SKM-1 treated with dmso at 0.1 percent for 144 hours (cell line): ENCODE measurements at regions not wholly inside any gene's neighbourhood (a gene's known extent, or its start where the extent isn't known, plus 50 kb on each side); places are given as distances from the start of the nearest gene placed in this dataset.
"Not testable (repeated sequence)": the region's sequence is repeated elsewhere in the genome, so short reads cannot be mapped to it uniquely, and the experiment has no call there.

Experiments
- DNase-seq: peaks from one replicate; lab custom pipeline; 2025; ENCODE audit not compliant: unreplicated experiment; lab: John Stamatoyannopoulos, UW

GRCh38 chr3:176357891-176358290 lies 839.4 kb downstream of the TBL1XR1 start:
- DNase-seq, result no peak

- DNase-seq, result no peak
Measured at GRCh38 chr3:176354843-176355242, 842.4 kb downstream of the TBL1XR1 start.

DNA sequence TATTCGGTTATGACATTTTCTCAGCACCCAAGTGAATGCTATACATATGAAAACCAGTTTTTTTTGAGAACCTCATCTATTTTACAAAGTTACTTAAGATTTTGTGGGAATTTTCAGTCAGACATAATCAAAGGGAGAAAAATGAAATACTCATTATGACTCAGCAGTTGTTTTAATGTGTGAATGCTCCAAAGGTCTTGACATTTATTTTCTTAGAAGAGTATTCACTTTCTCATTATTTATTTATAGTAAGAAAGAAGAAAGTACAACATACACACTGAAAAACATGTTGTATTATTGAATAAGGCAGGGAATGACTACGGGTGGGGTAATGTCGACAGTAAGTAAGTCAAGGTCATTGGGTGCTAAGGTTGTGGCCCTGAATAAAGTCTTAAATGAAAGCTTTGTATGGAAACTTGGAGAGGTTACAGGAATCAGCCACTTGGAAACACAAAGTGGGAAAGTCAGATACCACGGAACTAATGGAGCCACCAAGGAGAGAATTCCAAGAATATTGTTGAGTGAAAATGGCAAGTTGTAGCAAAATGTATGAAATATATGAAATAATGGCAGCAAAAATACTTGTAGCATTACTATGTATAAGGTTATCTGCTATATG lies 844.5 kb downstream of the TBL1XR1 start:
- no peak for DNase-seq

DNA sequence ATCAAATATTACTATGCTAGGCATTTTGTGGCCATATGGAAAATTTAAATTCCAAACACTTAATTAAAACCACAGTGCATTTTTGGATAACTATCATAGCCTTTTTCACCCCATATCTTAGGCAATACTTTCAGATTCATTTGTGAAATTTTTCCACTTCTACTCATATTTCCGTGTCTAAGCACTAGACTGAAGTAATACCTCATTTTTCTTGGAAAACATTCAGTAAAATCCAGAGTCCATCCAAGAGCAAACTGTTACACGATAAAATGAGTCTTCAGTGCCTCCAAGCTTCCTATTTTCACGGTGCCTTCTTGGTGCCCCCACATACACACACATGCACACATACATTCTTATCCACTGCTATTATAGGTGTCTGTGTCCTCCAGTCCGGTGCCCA lies 845.9 kb downstream of the TBL1XR1 start:
- DNase-seq, result no peak

DNA sequence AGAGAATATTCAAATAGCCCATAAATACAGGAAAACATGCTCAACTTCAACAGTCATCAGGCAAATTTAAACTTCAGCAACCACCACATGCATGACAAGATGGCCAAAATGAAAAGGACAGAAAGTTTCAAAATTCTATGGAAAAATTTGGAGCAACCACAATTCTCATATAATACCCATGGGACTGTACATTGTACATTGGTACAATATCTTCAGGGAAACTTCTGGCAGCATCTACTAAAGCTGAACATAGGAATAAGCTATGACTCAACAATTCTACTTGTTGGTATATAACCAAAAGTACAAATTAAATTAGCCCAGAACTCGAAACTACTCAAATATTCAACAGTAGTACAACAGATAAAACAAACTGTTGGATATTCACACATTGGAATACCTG lies 847.6 kb downstream of the TBL1XR1 start:
- no peak for DNase-seq

- DNase-seq, result no peak
Measured at GRCh38 chr3:176347424-176348146, 849.7 kb downstream of the TBL1XR1 start.

DNA sequence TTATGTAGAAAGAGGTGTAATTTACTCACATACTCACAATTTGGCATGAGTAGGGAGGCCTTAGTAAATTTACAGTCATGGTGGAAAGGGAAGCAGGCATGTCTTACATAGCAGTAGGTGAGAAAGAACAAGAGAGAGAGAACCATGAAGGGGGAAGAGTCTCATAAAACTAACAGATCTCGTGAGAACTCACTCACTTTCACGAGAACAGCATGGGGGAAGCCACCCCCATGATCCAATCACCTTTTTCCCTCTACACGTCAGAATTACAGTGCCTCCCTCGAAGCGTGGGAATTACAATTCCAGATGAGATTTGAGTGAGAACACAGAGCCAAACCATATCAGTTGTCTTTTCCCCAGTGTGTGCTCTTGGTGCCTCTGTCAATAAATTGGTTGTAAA lies 855.3 kb downstream of the TBL1XR1 start:
- no peak for DNase-seq

DNA sequence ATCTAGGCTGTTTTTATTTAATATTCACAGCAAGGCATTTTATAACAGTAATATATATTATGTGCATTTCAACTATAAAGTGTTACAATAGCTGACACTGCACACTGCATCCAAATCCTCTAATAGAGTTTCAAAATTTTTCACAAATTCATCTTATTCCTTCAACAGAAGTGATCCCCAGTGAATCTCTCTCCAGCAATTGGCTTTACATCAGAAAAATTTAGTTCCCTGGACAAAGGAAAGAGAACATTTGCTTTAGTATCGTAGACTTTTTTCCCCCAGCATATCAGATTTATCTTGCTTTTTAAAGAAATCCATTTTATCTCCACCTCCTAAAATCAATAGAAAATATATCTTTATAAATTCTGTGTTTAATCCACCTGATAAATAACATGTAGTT lies 868.6 kb downstream of the TBL1XR1 start:
- no peak for DNase-seq

- no peak for DNase-seq
Measured at GRCh38 chr3:176328198-176328597, 869.1 kb downstream of the TBL1XR1 start.

DNA sequence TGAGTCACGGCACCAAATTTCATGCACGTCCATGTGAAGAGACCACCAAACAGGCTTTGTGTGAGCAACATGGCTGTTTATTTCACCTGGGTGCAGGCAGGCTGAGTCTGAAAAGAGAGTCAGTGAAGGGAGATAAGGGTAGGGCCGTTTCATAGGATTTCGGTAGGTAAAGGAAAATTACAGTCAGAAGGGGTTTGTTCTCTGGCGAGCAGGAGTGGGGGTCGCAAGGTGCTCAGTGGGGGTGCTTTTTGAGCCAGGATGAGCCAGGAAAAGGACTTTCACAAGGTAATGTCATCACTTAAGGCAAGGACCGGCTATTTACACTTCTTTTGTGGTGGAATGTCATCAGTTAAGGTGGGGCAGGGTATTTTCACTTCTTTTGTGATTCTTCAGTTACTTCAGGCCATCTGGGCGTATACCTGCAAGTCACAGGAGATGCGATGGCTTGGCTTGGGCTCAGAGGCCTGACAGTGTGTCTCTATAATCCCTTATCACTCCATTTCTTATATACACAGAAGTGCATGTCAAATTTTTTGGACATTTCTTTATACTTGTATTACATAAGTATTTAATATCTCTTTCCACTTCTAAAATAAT lies 870.3 kb downstream of the TBL1XR1 start:
- not testable (repeated sequence) for DNase-seq

- DNase-seq, result not testable (repeated sequence)
Measured at GRCh38 chr3:176321532-176321931, 875.8 kb downstream of the TBL1XR1 start.

DNA sequence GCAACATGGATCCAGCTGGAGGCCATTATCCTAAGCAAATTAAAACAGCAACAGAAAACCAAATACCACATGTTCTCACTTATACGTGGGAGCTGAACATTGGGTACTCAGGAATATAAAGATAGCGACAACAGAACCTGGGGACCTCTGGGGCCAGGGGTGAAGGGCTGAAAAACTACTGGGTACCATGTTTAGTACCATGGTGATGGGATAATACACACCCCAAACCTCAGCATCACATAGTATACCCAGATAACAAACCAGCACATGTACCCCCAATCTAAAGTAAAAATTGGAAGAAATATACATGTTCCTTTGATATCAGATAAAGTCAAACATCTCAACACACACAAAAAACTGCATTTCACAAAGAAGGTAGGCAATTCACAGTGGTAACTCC lies 876.2 kb downstream of the TBL1XR1 start:
- no peak for DNase-seq

GRCh38 chr3:176313426-176313825 lies 883.9 kb downstream of the TBL1XR1 start:
- DNase-seq, result no peak

DNA sequence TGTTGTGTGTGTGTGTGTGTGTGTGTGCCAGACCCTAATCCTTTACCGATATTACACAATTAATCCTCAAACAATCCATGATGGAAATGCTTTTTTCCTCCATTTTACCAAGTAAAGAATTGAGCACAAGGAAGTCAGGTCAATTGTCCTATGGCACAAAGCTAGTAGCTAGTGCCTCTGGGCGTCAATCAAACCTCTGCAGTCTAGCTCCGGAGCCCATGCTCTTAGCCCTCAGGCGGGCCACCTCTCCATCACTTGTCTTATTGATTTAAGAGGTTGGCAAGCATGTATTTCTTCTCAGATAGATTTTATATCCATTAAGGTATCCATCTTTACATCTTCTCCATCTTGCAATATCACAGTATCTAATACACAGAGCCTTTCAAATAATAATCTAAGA lies 886.6 kb downstream of the TBL1XR1 start:
- no peak for DNase-seq

DNA sequence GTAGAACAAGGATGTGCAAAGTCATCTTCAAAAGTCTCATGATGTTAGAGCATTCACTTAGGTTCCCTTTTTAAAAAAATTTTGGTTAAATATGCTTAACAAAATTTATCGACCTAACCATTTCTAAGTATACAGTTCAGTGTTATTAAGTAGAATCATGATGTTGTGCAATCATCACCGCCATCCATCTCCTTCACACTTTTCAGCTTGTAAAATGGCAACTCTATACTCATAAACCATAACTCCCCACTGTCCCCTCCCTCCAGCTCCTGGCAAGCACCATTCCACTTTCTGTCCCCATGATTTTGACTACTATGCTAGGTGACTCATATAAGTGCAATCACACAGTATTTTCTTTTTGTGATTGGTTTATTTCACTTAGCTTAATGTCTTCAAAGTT lies 895.0 kb downstream of the TBL1XR1 start:
- DNase-seq, result no peak

DNA sequence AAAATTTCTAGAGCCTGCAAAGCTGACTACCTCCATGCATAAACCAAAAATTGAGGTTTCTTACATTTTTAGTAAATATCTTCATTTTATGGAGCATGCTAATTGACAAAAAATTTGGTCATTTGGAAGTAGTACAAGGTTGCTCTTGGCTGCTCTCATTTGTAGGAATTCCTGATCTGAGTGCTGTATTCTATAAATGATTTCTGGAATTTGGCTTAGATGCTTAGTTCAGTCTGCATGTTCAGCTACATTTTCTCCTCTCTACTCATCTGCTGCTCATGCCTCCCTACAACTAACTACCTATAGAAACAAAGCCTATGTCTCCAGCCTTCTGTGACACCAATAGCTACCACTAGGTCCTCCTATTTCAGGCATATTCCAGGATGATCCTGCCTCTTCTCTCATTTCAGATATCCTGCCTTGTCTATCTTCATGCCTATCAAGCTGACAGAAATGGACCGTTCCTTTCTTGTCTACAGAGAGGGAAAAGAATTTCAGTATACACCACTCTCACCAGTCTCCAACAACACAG lies 901.1 kb downstream of the TBL1XR1 start:
- DNase-seq, result no peak

GRCh38 chr3:176293276-176293675 lies 904.0 kb downstream of the TBL1XR1 start:
- DNase-seq, result no peak

- DNase-seq, result no peak
Measured at GRCh38 chr3:176286476-176287085, 910.7 kb downstream of the TBL1XR1 start.

DNA sequence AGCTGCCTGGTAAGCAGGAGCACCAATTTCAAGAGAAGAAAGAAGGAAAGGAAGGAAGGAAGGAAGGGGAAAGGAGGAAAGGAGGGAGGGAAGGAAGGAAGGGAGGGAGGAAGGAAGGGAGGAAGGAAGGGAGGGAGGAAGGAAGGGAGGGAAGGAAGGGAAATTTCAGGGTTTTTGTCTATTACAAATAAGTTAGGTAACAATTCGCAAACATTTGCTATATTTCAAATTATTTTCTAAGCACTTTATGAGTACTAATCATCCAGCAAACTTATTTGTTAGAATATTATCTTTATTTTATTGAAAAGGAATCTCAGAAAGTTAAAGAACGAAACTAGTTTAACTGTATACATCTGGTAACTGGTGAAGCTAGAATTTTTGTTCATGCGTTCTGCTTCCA lies 921.7 kb downstream of the TBL1XR1 start:
- no peak for DNase-seq

DNA sequence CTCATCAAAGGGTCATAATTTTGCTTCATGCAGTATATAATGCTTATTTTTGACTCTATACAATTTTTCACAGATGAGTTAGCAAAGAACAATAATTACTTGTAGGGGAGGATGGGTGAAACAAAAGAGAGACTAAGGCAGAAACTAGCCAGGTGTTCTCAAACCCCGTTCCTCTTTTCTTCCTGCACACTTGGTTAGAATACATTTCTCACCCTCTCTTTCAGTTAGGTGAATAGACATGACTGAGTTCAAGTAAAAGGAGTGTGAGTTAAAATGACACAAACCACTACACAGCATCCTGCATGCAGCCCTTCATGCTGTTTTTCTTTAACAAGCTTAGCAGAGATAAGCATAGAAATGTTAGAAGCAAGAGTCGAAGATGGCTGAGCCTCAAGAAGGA lies 922.2 kb downstream of the TBL1XR1 start:
- DNase-seq, result no peak

DNA sequence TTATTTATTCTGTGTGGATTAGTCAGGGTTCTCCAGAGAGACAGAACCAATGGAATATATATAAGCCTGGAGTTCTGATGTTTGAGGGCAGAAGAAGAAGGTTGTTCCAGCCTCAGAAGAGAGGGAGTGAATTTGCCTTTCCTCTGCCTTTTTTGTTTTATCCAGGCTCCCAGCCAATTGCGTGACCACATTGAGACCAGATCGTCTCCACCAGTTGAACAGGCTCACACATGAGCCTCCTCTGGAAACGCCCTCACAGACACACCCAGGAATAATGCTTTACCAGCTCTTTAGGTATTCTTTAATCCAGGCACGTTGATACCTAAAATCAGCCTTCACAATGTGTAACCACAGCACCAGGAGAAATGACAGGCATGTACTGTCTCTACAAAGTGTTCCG lies 923.1 kb downstream of the TBL1XR1 start:
- DNase-seq, result no peak

- DNase-seq, result no peak
Measured at GRCh38 chr3:176262071-176262470, 935.2 kb downstream of the TBL1XR1 start.
